Gastrocnemius medialis (tissue), 4 donors: ENCODE measurements at regions not wholly inside any gene's neighbourhood (a gene's known extent, or its start where the extent isn't known, plus 50 kb on each side); places are given as distances from the start of the nearest gene placed in this dataset.

Experiments
- ATAC-seq, 2 donors: fragments of 150-250 bp; one replicate each; pipeline ENCODE4 v1.9.1; 2016
- DNase-seq, 2 donors: peaks; one replicate each; pipeline ENCODE4 v3.0.0-alpha.2; 2019
- H3K27ac ChIP-seq, 4 donors: fragments of 200-600 bp; sonication (generic); 1 replicate in 1 of 4; 2 replicates in 3 of 4; pipeline ENCODE4 v1.5.1; 2016 to 2018; ENCODE audit warnings: mild to moderate bottlenecking in 2 of 4, moderate library complexity in 1 of 4
- H3K27me3 ChIP-seq, 3 donors: fragments of 200-600 bp; sonication (generic) in 2 of 3; 1 replicate in 1 of 3; 2 replicates in 2 of 3; pipeline versions ENCODE4 v1.5.1 to v1.6.0; 2016 to 2019; ENCODE audit warnings: mild to moderate bottlenecking in 1 of 3, moderate library complexity in 1 of 3
- H3K36me3 ChIP-seq, 2 donors: fragments of 200-600 bp; sonication (generic) in 1 of 2; one replicate each; pipeline ENCODE4 v1.5.1; 2017 to 2018
- H3K4me1 ChIP-seq, 2 donors: fragments of 200-600 bp; sonication (generic) in 1 of 2; one replicate each; pipeline ENCODE4 v1.5.1; 2016 to 2017; ENCODE audit warnings: mild to moderate bottlenecking in 2 of 2
- H3K4me3 ChIP-seq, 4 donors: fragments of 200-600 bp; sonication (generic) in 3 of 4; 1 replicate in 1 of 4; 2 replicates in 3 of 4; pipeline ENCODE4 v1.5.1; 2016 to 2019; ENCODE audit warnings: mild to moderate bottlenecking in 2 of 4
- H3K9me3 ChIP-seq, 3 donors: fragments of 200-600 bp; sonication (generic) in 2 of 3; 1 replicate in 1 of 3; 2 replicates in 2 of 3; pipeline ENCODE4 v1.5.1; 2016 to 2019
- CTCF ChIP-seq, 5 experiments: fragments of 450-650 bp in 3 of 5; fragments of 200-600 bp in 2 of 5; sonication (generic) in 2 of 5; IDR thresholded peaks in 4 of 5; conservative IDR thresholded peaks in 1 of 5; 1 replicate in 4 of 5; 2 replicates in 1 of 5; pipeline ENCODE4 v1.5.1; 2016 to 2019; ENCODE audit warnings: antibody characterized with exemption in 5 of 5, mild to moderate bottlenecking in 3 of 5, moderate library complexity in 3 of 5
- POLR2A ChIP-seq, 2 donors: fragments of 450-650 bp; IDR thresholded peaks; one replicate each; pipeline ENCODE4 v1.6.1; 2017; ENCODE audit warnings: antibody characterized with exemption in 2 of 2, mild to moderate bottlenecking in 2 of 2, moderate library complexity in 2 of 2
- in situ Hi-C, 4 donors: fragments of 200-750 bp; cut with MboI; loops; one replicate each; pipeline versions ENCODE4 v1.15.0 to v1.8.0; 2017; ENCODE audit warnings: low sequenced_read_pairs in 4 of 4
- intact Hi-C: fragments of 100-400 bp; cut with DNase I; formaldehyde crosslinking; loops from one replicate; pipeline ENCODE4 v1.15.1; 2023; ENCODE audit warnings: low total_unique reads

- intact Hi-C loops: no loop called here
- no peaks in the 10 kb centered on the region for H3K27me3 ChIP-seq
- DNase-seq: no peak
- no peak overlapping the region for H3K4me3 ChIP-seq
- no peak overlapping the region for H3K27ac ChIP-seq
- no peak for TF ChIP-seq POLR2A (IDR thresholded peaks at IDR 0.05)
- no peak for TF ChIP-seq CTCF (IDR thresholded peaks at IDR 0.05 in 4 of 5, conservative IDR thresholded peaks at IDR 0.05 in 1 of 5)
- no peaks in the 10 kb centered on the region for H3K36me3 ChIP-seq
- no peaks in the 10 kb centered on the region for H3K4me1 ChIP-seq
- H3K9me3 ChIP-seq: no peaks in the 10 kb centered on the region
- ATAC-seq: no peak
- in situ Hi-C loops: no loop called here
Observed at GRCh38 chr3:25139267-25139666, 288.8 kb upstream of the RARB start.

- in situ Hi-C loops: no loop called here
- DNase-seq: no peak
- intact Hi-C loops: no loop called here
- H3K27me3 ChIP-seq: no peaks in the 10 kb centered on the region
- H3K9me3 ChIP-seq: no peaks in the 10 kb centered on the region
- no peak overlapping the region for H3K4me3 ChIP-seq
- ATAC-seq: no peak
- no peaks in the 10 kb centered on the region for H3K4me1 ChIP-seq
- no peaks in the 10 kb centered on the region for H3K36me3 ChIP-seq
- H3K27ac ChIP-seq: no peak overlapping the region
- TF ChIP-seq CTCF (IDR thresholded peaks at IDR 0.05 in 4 of 5, conservative IDR thresholded peaks at IDR 0.05 in 1 of 5) (no peak), POLR2A (IDR thresholded peaks at IDR 0.05) (no peak)
Observed at GRCh38 chr3:25142609-25143355, 285.3 kb upstream of the RARB start.

DNA sequence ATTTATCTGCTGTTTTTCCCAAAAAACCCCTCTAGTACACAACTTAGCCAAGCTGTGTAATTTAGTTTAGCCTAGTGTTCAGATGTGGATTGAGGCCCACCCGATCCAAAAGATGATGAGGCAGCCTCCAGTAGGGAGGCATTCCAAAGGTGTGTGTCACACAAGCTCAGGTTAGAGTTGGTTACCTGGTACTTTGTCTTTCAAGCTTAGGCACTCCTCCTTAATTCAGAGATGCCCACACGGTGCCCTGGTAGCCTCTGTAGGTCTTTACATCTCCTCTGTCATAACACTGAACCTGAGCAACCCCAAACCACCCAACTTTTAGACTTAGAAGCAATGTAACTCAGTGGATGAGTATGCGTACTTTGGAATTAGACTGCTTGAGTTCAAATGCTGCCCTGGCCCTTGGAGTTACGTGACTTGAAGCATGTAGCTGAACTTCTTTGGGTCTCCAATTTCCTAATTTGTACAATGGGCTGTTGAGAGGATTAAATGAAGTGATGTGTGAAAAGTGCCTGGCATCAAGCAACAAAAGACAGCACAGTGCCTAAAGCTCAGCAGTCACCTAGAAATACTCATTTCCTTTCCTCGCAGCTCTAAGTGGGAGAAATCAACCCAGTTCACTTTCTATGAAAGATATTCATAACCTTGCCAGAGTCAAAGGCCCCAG is 284.6 kb upstream of the RARB start:
- no peak overlapping the region for H3K4me3 ChIP-seq
- TF ChIP-seq POLR2A (IDR thresholded peaks at IDR 0.05) (no peak), CTCF (IDR thresholded peaks at IDR 0.05 in 4 of 5, conservative IDR thresholded peaks at IDR 0.05 in 1 of 5) (no peak)
- no peaks in the 10 kb centered on the region for H3K9me3 ChIP-seq
- H3K4me1 ChIP-seq: no peaks in the 10 kb centered on the region
- in situ Hi-C loops: no loop called here
- no peak for ATAC-seq
- no peaks in the 10 kb centered on the region for H3K36me3 ChIP-seq
- H3K27me3 ChIP-seq: no peaks in the 10 kb centered on the region
- intact Hi-C loops: no loop called here
- no peak for DNase-seq
- no peak overlapping the region for H3K27ac ChIP-seq

DNA sequence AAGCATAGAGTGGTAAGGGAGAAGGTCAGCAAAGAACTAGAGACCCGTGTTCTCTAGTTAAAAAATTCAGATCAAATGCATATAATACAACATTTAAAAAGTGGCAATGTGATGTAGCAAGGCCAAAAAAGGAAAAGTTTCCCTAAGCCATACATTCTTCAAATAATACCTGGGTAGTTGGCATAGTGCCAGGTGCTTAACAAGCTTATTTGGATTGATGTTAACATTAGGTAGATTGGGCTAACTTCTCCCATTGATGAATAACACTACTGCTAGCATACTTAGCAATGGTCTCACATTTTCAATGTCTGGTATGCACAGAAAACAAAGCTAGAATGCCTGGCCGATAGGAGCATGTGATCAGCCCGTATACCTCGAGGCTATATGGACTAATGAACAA is 283.6 kb upstream of the RARB start:
- ATAC-seq: no peak
- H3K4me1 ChIP-seq: no peaks in the 10 kb centered on the region
- no peak for DNase-seq
- H3K36me3 ChIP-seq: no peaks in the 10 kb centered on the region
- H3K9me3 ChIP-seq: no peaks in the 10 kb centered on the region
- H3K27ac ChIP-seq: no peak overlapping the region
- intact Hi-C loops (no loop called here), in situ Hi-C loops (no loop called here)
- H3K27me3 ChIP-seq: no peaks in the 10 kb centered on the region
- H3K4me3 ChIP-seq: no peak overlapping the region
- TF ChIP-seq POLR2A (IDR thresholded peaks at IDR 0.05): no peak
- TF ChIP-seq CTCF (IDR thresholded peaks at IDR 0.05 in 4 of 5, conservative IDR thresholded peaks at IDR 0.05 in 1 of 5): no peak
